Lung microvascular endothelial cell (primary cell): ENCODE measurements at regions not wholly inside any gene's neighbourhood (a gene's known extent, or its start where the extent isn't known, plus 50 kb on each side); places are given as distances from the start of the nearest gene placed in this dataset.

Experiments used
- DNase-seq, 2 donors: peaks; one replicate each; pipeline versions ENCODE4 v3.0.0 to v3.0.0-alpha.2; 2010; ENCODE audit warnings: low read depth in 2 of 2

DNA sequence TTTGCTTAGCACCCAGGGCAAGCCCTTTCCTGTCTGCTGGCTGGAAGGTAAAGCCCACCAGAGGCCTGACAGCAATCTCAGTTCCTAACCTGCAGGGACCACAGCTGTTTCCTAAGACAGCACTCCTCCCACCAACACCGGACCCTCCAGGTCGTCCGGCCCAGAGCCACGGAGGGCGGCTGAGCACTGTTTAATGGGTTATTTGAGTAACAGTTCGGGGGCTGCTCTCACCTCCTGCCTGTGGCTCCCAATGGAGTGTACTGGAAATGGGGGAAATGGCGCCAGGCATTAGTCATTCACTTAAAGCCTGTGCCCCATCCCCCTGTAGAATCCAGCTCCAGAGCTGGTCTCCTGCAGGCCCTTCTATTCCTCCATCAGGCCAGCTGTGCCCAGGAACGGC is 81.6 kb upstream of the ADRA2C start:
- no peak for DNase-seq

DNA sequence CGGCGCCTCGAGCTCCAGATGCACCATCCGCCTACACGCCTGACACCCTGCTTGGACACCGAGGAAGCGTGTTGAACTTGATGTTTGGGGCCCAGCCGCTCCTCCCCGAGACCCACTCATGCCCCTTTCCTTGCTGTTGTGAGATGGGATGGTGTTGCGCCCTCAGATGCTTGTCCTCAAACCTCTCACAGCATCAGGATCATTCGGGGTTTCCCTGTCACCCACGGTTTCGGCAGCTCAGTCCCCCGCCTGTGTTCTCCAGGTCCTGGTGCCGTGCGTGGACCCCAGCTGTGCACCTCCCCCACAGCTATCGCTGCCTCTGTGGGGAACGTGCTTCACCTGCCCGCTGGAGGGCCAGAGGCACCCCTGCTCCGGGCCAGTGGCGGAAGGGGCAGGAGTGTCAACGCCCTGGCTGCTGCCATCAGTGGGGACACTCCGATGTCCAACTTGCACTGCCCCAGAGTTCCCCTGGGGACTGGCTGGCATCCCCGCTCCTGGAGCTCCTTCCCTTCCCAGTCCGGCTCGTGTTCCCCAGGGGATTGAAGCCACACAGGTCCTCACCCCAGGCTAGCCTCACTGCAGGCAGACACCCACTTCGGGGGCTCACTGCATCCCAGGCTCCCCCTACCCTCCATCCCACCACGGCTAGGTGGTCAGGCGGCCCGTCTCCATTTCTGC is 82.3 kb upstream of the ADRA2C start:
- no peak for DNase-seq

DNA sequence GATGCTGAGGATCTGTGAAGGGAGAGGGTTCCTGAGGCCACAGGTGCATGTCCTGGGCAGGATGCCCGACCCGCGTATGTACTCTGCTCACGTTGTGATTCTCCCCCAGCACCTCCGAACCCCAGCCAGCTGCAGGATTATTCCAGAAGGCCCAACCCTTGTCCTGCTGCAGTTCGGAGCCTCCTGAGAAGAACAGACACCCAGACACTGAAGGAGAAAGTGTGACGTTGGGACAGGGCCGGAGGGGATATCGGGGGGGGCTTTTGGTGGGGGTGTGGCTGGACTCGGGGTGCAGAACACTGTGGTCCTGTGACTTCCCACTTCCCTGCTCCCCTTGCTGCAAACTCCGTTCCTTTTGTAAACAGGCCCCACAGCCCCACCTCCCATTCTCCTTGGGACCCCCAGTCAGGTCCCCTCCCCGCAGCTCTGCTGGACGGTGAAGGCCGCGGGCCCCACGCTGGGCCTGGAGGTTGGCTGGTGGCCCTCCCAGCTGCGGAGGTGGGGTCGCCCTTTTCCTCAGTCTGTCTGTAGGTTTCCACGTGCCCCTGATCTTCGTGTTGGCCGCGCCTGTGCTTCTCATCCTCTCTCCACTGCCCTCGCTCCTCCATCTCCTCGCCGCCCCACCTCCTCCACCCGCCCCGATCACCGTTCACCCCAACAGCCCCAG is 83.0 kb upstream of the ADRA2C start:
- DNase-seq = no peak

DNA sequence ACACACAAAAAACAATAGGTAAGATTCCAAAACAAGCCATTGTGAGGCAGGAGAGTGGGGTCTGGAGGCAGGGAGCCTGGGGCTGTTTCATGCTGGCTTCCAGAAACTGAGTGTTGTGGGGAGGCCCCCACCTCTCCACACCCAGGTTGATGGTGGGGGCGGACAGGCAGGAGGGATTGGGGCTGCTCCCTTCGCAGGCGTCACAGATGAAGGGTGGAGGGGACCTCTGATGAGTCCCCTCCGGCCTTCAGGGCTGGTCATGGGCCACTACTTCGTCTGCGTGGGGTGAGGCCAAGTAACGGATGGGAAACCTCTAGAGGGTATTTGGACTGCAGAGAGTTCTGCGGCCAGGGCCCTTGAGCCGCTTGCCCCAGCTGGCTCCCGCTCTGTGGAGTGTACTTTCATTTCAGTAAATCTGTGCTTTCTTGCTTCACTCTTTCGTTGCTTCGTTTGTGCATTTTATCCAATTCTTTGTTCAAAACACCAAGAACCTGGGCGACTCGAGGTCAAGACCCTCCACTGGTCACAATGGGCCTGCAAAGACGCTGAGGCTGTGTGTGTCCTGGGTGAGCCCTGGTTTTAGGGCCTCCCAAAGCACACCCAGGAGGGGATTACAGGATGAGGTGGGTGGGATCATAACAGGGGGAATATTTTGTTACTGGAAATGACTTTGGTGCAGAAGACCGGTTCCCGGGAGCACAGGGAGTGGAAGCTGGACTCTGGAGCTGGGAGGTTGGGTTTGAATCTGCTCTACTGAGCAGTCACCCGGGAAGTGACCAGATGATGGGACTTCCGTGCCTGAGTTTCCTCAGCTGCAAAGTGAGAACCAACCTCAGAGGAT is 83.7 kb upstream of the ADRA2C start:
- no peak for DNase-seq

DNA sequence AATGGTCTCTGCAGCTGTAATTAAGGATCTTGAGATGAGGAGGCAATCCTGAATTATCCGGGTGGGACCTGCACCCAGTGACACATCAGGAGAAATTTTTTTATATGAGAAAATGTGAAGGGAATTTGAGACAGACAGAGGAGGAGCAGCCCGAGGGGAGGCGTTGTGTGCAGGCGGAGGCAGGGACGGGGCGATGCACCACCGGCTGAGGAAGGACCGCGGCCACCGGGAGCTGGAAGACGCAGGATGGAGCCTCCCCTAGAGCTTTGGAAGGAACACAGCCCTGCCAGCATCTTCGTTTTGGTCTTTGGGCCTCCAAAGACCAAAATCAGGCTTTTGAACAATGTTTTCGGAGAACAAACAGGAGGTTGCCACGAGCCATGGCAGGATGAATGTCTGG is 85.0 kb upstream of the ADRA2C start:
- no peak for DNase-seq

DNA sequence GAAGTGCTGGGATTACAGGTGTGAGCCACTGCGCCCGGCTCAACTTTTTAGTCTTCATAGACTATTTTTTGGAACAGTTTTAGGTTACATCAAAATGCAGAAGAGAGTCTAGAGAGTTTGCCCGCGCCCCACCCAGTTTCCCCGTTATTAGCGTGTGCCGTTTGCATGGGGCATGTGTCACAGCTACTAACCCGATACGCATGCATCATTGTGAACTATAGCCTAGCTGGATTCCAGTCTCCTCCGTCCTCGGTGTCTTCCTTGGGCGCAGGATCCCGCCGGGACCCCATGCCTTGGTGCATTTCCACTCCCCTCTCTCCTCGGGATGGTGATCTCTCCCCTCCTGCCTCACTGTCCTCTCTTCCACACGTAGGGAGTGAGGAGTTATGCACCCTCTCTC is 85.5 kb upstream of the ADRA2C start:
- DNase-seq = no peak

DNA sequence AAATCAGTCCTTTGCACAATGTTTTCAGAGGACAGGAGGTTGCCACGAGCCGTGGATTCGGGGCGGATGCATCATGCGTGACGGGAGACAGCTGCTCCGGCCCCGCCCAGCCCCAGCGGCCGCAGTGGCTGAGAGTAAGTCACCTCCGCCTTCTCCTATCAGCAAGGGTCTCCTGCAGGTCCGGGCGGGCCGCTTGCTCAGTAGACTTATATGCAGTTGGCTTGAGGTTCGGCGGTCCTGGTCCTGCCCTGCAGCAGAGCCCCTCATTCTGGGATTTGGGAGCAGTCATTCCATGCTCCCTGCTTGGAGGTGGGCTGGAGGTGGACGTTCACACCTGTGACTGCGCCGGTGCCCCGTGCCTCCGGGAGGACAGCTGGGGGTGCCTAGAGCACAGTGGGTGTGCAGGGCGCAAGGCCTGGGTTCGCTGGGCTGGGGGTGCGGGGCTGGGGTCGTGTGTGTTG is 86.3 kb upstream of the ADRA2C start:
- no peak for DNase-seq

DNA sequence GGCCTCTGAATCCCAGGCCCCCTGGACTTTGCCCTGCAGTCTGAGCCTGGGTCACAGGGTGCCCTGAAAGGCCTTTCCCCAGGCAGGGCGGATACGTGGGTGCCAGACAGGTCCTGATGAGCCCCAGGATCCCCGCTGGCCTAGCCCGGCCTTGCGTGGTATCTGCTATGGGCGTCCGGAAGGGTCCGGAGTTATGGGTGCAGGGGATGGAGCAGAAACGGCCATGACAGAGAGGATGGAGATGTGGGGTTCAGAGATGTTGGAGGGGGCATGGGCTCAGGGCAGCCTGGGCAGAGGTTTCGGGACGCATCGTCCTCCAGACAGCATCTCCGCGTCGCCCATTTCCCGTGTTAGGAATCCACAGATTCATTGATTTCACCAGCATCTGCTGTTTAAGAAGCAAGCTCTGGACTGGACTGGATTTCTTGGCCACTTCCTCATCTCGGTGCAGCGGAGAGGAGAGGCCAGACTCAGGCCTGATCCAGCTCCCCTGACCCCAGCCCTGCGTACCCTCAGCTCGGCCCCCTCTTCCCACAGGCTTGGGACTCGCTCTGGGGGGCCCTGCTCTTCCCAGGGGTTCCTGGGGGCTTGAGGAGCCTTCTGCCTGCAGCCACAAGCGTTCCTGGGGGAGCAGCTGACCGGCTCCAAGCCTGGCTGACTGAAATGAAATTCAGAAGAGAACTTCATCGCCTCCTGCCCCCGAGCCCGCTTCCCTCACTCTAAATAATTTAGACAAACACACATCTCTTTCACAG is 86.9 kb upstream of the ADRA2C start:
- no peak for DNase-seq

DNA sequence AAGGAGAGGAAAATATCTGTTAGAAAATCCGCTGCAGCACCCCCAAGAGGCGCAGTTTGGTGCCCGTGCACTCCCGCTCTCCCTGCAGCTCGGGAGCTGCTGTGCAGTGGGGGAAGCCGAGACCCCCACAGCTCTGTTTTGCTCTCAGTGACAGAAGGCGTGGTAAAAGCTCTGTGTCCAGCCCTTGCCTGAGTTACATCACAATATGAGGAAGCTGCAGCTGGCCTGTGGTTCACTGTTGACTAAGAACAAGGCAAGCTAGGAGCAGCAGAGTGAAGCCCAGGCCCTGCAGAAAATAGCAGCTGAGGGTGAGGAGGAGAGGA is 88.5 kb upstream of the ADRA2C start:
- no peak for DNase-seq

DNA sequence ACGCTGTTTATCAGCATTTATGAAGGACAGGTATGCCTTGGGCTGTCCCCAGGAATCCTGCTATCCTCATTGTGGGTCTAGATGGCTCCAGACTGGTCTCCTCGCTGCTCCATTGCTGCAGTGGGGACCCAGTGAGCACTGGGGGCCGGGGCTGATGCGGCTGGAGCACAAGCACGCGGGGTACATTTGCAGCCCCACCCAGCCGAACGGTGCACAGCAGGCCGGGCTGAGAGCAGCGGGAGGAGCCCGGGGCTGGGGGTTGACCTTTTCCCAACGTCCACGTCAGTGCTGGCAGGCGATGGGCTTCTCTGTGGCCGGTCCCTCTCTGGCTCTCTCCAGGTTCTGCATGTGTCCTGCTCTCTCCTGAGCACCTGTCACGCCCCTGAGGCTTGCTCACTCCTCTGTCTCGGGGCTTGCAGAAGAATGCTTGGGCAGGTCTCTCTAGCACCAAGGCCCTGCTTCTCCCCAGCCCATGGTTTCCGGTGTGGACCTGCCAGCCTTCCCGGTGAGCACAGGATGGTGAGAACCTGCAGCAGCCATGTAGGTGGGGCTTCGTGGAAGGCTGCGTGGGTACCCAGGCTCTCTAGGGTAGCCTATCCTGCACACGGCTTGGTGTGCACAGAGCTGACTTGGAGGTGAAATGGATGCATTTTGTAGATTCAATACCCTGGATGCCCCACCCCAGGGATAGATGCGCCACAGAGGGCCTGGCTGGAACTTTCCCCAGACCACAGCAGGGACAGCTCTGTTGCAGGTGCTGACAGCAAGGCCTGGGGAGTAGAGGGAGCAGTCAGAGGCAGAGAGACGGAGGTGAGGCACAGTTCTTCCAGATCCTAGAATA is 89.1 kb upstream of the ADRA2C start:
- no peak for DNase-seq

DNA sequence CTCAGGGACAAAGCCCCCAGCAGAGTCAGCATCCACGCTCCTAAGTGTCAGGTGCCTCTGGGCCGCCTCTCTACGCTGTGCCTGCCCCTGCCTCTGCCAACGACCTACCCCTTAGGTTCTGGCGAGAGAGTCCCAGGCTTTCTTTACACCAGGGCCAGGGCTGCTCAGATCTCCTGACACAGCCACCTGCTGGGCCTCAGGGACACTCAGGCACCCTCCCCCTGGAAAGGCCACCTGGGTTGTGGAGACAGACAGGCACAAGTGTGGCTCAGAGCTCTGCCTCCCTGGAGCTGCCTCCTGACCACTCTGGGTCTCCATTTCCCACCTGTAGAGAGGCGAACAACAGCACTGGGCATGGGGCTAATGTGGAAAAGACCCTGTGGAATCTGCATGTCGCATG is 90.0 kb upstream of the ADRA2C start:
- DNase-seq = no peak

DNA sequence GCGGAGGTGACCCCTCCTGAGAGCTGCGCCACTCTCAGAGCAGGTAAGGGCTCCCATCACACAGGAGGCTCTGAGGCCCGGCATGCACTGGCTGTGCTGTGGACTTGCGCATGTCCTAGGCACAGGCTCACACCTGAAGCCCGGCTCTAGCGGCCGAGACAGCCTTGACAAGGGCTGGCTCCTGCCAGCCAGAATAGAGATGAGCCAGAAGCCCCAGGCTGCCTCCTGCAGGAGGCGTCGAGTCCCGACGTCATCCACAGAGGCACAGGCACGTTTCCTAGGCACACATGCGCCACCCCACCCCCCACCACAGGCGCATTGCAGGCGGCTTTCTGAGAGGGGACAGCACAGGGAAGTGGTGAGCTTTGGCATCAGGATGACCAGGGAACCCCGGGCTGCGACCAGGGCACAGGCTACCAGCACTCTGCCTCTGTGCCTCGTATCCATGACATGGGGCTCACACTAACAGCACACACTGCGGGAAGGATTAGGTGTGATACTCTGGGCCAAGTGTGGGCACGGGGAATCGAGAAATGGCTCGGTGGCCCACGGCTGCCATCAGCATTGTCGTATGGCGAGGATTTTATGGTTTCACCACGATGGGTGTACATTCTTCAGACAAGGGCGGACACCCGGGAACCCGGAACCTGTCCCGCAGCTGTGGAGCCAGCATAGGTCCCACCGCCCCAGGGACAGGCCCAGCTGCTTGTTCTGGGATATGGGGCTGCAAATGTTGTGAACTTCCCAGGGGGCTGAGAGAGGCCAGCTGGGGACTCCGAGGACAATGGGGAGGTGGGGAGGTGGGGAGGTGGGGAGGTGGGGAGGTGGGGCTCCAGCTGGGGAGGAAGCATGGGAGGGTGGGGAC is 90.7 kb upstream of the ADRA2C start:
- DNase-seq = no peak

DNA sequence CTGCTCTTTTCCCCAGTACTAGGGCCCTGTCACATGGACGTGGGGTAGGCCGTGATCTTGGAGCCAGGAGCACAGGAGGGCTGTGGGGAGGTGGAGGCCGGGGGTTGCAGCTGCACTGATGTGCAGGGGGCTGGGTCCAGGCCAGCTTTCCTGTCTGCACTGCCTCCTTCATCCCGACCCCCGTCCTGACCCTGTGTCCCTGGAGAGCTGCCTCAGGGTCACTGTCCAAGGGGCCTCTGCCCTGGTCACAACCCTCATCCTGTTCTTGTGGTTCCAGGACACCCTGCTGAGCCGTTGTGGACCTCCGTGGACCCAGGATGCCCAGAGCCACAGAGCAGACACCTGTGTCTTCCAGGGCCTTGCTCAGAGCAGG is 91.7 kb upstream of the ADRA2C start:
- DNase-seq = no peak

DNA sequence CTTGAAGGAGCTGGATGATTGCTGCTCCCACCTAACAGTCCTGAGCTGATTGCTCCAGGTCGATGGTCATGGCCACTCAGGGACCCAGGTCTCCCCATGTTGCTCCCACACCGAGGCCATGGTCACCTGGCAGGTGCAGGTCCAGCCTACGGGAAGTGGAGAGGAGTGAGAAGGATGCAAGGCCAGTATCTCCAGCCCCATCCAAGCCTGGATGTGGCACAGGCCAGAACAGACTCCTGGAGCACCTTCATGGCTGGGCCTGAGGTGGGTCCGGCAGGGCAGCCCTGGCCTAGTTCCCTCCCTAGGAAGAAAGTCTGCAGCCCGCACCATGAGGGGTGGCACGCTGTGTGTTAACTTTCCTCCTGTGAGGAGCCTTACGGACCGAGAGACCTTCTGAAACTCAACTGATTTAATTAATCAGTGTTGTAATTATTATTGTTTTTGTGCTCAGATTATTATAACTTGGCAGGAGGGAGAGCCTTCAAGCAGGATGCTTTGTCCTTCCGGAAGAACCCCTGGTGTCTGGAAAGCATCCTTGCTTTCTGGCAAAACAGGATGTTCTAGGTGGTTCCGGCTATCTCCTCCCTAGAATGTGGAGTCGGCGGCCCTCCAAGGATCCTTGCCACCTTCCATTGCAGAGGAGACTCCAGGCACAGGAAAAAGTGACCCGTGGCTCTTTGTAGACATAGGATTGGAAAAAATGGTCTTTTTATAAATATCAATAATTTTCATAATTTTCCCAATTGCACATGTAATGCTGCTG is 92.3 kb upstream of the ADRA2C start:
- DNase-seq = no peak

DNA sequence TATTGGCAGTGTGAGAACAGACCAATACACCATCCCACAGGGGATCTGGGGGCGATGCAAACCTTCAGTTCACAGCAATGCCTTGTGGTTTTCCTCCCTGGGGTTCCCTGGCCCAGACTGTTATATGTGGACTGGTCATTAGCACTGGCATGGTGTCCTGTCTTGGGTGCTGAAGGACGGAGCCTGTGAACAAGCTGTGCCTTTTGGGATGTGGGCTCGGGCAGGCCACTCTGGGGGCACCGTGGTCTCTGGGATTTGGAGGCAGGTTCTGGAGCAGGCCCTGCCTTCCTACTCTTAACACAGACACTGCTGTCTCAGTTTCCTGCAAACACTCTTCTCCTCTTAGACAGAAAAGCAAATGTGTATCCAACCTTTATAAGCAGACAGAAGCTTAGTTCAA is 93.0 kb upstream of the ADRA2C start:
- DNase-seq = no peak

DNA sequence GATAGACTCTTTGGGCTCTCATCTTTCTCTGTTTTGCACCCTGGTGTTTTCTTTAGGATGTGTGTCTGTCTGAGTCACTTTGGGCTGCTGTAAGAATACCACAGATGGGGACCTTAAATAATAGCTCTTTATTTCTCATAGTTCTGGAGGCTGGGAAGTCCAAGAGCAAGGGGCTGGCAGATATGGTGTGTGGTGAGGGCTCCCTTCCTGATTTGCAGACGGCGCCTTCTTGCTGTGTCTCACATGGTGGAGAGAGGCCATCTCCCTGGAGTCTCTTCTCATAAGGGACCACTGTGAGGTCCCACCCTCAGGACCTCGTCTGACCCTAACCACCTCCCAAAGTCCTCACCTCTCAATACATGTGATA is 93.7 kb upstream of the ADRA2C start:
- DNase-seq = no peak

DNA sequence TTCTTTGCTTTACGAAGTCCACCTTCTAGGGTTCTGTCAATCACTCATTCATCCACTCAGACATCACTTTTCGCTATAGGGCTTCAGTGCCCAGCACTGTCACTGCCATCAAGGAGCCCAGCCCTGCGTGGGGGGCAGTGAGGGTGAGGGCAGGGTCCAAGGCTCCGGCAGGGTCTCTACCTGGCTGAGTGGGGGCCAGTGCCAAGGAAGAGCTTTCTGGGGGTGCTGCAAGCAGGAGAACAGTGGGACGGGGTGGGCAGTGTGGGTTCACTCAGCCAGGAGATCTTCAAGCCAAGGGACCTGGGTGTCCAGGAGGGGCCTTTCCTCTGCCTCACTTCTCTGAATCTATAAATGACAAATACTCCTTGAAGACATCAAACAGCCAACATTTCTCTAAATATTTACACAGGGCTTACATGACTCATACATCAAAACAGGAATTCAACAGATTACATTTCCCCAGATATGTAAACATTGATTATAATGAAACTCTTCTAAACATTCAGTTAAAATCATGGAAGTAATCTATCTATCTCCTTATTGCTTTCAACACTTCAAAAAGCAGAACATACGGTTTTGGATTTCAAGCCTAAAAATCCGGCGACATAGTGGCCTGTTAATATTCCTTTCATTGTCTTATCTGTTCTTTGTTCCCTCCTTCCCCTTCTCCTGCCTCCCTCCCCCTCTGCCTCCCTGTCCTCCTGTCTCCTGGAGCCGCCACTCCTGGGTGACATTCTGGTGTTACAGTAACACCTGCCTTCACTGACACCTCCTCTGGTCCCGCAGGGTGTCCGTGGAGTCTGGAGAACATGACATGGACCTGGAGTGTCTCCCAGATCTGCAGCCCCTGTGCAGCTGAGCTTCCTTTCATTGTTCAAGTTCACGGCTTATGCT is 94.4 kb upstream of the ADRA2C start:
- DNase-seq = no peak
